WTC11 (cell line): ENCODE measurements at regions not wholly inside any gene's neighbourhood (a gene's known extent, or its start where the extent isn't known, plus 50 kb on each side); places are given as distances from the start of the nearest gene placed in this dataset.

Experiments
- ATAC-seq: fragments of 200-7000 bp; cut with Tn5 transposase; 2 replicates; pipeline ENCODE4 v1.10.0; 2021; ENCODE audit warnings: mild to moderate bottlenecking, moderate library complexity
- CTCF ChIA-PET: fragments of 300-600 bp; sonication (Branson Sonifier 250); formaldehyde crosslinking; loops from one replicate; lab custom pipeline; 2021; ENCODE audit warnings: antibody characterized with exemption; lab: Charles Lee
- POLR2A ChIA-PET: fragments of 350-600 bp; sonication (Branson Sonifier 250); formaldehyde crosslinking; loops from one replicate; lab custom pipeline; 2021; ENCODE audit warnings: antibody characterized with exemption; lab: Charles Lee
- DNase-seq: peaks from one replicate; pipeline ENCODE4 v3.0.0; 2021; ENCODE audit warnings: low spot score
- H3K27ac Mint-ChIP-seq: 2 replicates; pipeline ENCODE4 v1.8.0; 2021; ENCODE audit warnings: mixed read lengths
- H3K27me3 Mint-ChIP-seq: 2 replicates; pipeline ENCODE4 v1.8.0; 2021; ENCODE audit warnings: low read depth, mild to moderate bottlenecking, moderate library complexity, mixed read lengths
- H3K36me3 Mint-ChIP-seq: 2 replicates; pipeline ENCODE4 v1.8.0; 2021; ENCODE audit warnings: mixed read lengths
- H3K4me1 Mint-ChIP-seq: 2 replicates; pipeline ENCODE4 v1.8.0; 2022; ENCODE audit warnings: mixed read lengths
- H3K4me3 Mint-ChIP-seq: 2 replicates; pipeline ENCODE4 v1.8.0; 2021; ENCODE audit warnings: mild to moderate bottlenecking, moderate library complexity, mixed read lengths
- H3K9me3 Mint-ChIP-seq: 2 replicates; pipeline ENCODE4 v1.8.0; 2021; ENCODE audit warnings: mixed read lengths
- ARID4B ChIP-seq: sonication (generic); formaldehyde crosslinking; IDR thresholded peaks from 2 replicates; pipeline ENCODE4 v1.8.0; 2023; ENCODE audit warnings: missing genetic modification reagents, mild to moderate bottlenecking, borderline replicate concordance
- CBFB ChIP-seq: sonication (generic); formaldehyde crosslinking; IDR thresholded peaks from 2 replicates; pipeline ENCODE4 v1.8.1; 2022; ENCODE audit warnings: mild to moderate bottlenecking, low read depth, missing genetic modification reagents
- CREB1 ChIP-seq: sonication (generic); formaldehyde crosslinking; IDR thresholded peaks from 2 replicates; pipeline ENCODE4 v1.8.0; 2023; ENCODE audit warnings: mild to moderate bottlenecking, missing genetic modification reagents
- JAZF1 ChIP-seq: fragments of 250-450 bp; sonication (Bioruptor Pico); IDR thresholded peaks from 2 replicates; pipeline ENCODE4 v1.9.0; 2021; ENCODE audit warnings: moderate library complexity, mild to moderate bottlenecking, inconsistent platforms
- JUN ChIP-seq: sonication (generic); formaldehyde crosslinking; IDR thresholded peaks from 2 replicates; pipeline ENCODE4 v1.8.0; 2023; ENCODE audit warnings: mild to moderate bottlenecking, missing genetic modification reagents
- NR3C1 ChIP-seq: sonication (generic); formaldehyde crosslinking; conservative IDR thresholded peaks from 2 replicates; pipeline ENCODE4 v1.8.1; 2023; ENCODE audit warnings: low read depth, mild to moderate bottlenecking, missing genetic modification reagents
- ZNF423 ChIP-seq: fragments of 250-450 bp; sonication (Bioruptor Pico); IDR thresholded peaks from 2 replicates; pipeline ENCODE4 v2.1.2; 2022; ENCODE audit warnings: mild to moderate bottlenecking, moderate library complexity
- TF ChIP-seq, protein P1 (sequence below): sonication (generic); formaldehyde crosslinking; IDR thresholded peaks from 2 replicates; pipeline ENCODE4 v1.8.0; 2023; ENCODE audit warnings: mild to moderate bottlenecking, missing genetic modification reagents
- TF ChIP-seq, protein P2 (sequence below): fragments of 250-450 bp; sonication (Bioruptor Pico); IDR thresholded peaks from 2 replicates; pipeline ENCODE4 v1.9.0; 2021; ENCODE audit warnings: mild to moderate bottlenecking, borderline replicate concordance
- TF ChIP-seq, protein P3 (sequence below): sonication (generic); formaldehyde crosslinking; conservative IDR thresholded peaks from 2 replicates; pipeline ENCODE4 v1.8.1; 2022; ENCODE audit warnings: mild to moderate bottlenecking, missing genetic modification reagents
- TF ChIP-seq, protein P4 (sequence below): sonication (generic); formaldehyde crosslinking; IDR thresholded peaks from 2 replicates; pipeline ENCODE4 v1.8.1; 2022; ENCODE audit warnings: missing genetic modification reagents, borderline replicate concordance

DNA sequence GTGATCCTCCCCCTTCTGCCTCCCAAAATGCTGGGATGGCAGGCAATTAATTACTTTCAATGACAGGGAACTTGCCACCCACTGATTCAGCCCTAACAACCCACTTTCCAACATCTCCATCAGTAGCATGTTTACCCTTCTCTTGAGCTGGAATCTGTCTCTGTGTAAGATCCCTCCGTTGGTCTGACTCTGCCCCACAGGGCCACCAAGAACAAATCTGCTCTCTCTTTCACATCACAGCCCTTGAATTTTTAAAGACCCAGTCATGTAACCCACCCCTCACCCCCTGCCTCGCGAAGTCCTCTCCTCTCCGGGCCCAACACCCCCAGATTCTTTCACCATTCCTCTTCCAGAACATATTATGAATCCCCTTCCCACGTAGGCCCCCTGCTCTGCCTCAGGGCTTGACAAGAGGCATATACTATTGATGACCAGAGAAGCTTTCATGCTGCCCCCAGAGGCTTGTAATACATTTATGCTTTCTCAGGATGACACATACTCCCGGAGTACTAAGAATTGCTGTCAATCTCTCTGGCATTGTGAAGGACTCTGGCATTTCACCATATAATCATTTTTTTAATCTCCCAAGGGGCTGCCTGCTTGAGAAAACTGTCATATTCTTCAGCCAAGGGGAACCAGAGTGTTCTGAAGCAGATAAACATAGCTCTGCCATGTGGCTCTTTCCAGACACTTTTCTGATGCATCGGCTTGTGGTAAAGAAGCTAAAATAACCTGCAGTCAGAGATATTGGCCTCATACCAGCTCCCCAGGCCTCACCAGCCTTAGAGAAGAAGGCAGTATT is 179.2 kb upstream of the AUTS2 start (continued):
- TF ChIP-seq, protein P1, sequence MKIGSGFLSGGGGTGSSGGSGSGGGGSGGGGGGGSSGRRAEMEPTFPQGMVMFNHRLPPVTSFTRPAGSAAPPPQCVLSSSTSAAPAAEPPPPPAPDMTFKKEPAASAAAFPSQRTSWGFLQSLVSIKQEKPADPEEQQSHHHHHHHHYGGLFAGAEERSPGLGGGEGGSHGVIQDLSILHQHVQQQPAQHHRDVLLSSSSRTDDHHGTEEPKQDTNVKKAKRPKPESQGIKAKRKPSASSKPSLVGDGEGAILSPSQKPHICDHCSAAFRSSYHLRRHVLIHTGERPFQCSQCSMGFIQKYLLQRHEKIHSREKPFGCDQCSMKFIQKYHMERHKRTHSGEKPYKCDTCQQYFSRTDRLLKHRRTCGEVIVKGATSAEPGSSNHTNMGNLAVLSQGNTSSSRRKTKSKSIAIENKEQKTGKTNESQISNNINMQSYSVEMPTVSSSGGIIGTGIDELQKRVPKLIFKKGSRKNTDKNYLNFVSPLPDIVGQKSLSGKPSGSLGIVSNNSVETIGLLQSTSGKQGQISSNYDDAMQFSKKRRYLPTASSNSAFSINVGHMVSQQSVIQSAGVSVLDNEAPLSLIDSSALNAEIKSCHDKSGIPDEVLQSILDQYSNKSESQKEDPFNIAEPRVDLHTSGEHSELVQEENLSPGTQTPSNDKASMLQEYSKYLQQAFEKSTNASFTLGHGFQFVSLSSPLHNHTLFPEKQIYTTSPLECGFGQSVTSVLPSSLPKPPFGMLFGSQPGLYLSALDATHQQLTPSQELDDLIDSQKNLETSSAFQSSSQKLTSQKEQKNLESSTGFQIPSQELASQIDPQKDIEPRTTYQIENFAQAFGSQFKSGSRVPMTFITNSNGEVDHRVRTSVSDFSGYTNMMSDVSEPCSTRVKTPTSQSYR, result no peak
- TF ChIP-seq, protein P2, sequence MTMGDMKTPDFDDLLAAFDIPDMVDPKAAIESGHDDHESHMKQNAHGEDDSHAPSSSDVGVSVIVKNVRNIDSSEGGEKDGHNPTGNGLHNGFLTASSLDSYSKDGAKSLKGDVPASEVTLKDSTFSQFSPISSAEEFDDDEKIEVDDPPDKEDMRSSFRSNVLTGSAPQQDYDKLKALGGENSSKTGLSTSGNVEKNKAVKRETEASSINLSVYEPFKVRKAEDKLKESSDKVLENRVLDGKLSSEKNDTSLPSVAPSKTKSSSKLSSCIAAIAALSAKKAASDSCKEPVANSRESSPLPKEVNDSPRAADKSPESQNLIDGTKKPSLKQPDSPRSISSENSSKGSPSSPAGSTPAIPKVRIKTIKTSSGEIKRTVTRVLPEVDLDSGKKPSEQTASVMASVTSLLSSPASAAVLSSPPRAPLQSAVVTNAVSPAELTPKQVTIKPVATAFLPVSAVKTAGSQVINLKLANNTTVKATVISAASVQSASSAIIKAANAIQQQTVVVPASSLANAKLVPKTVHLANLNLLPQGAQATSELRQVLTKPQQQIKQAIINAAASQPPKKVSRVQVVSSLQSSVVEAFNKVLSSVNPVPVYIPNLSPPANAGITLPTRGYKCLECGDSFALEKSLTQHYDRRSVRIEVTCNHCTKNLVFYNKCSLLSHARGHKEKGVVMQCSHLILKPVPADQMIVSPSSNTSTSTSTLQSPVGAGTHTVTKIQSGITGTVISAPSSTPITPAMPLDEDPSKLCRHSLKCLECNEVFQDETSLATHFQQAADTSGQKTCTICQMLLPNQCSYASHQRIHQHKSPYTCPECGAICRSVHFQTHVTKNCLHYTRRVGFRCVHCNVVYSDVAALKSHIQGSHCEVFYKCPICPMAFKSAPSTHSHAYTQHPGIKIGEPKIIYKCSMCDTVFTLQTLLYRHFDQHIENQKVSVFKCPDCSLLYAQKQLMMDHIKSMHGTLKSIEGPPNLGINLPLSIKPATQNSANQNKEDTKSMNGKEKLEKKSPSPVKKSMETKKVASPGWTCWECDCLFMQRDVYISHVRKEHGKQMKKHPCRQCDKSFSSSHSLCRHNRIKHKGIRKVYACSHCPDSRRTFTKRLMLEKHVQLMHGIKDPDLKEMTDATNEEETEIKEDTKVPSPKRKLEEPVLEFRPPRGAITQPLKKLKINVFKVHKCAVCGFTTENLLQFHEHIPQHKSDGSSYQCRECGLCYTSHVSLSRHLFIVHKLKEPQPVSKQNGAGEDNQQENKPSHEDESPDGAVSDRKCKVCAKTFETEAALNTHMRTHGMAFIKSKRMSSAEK, result no peak
- TF ChIP-seq CREB1 (no peak), CBFB (CRISPR knock-in tag) (no peak)

DNA sequence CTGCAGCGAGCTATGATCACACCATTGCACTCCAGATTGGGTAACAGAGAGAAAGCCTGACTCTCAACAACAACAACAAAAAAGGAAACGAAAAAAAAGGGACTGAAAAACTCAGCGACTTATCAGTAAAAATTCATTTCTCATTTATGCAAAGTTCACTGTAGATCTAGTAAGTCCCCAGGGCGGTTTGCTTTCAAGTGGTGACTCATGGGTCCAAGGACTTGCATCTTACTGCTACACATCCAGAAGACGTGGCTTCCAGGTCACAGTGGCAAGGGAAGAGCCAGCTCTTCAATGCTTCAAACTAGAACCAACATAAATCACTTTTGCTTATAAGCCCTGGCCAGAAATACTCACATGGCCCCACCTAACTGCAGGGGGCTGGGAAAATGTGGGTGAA is 178.3 kb upstream of the AUTS2 start:
- peaks cover 8% of the 10 kb centered on the region for H3K36me3 Mint-ChIP-seq
- ChIA-PET CTCF (no interaction called here), POLR2A (no interaction called here)
- H3K27ac Mint-ChIP-seq, result no peak overlapping the region
- H3K9me3 Mint-ChIP-seq, result peaks cover 21% of the 10 kb centered on the region
- no peak for ATAC-seq
- TF ChIP-seq NR3C1 (no peak), JAZF1 (CRISPR knock-in tag) (no peak), JUN (CRISPR knock-in tag) (no peak), ZNF423 (CRISPR knock-in tag) (no peak), ARID4B (no peak)
- TF ChIP-seq, protein P1, result no peak
- TF ChIP-seq, protein P3, sequence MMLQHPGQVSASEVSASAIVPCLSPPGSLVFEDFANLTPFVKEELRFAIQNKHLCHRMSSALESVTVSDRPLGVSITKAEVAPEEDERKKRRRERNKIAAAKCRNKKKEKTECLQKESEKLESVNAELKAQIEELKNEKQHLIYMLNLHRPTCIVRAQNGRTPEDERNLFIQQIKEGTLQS (CRISPR knock-in tag), result no peak
- TF ChIP-seq, protein P4, sequence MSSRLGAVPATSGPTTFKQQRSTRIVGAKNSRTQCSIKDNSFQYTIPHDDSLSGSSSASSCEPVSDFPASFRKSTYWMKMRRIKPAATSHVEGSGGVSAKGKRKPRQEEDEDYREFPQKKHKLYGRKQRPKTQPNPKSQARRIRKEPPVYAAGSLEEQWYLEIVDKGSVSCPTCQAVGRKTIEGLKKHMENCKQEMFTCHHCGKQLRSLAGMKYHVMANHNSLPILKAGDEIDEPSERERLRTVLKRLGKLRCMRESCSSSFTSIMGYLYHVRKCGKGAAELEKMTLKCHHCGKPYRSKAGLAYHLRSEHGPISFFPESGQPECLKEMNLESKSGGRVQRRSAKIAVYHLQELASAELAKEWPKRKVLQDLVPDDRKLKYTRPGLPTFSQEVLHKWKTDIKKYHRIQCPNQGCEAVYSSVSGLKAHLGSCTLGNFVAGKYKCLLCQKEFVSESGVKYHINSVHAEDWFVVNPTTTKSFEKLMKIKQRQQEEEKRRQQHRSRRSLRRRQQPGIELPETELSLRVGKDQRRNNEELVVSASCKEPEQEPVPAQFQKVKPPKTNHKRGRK (CRISPR knock-in tag), result no peak
- H3K27me3 Mint-ChIP-seq, result peaks cover 6% of the 10 kb centered on the region
- peaks cover 5% of the 10 kb centered on the region for H3K4me1 Mint-ChIP-seq
- DNase-seq, result no peak
- no peak overlapping the region for H3K4me3 Mint-ChIP-seq
